Superior temporal gyrus (tissue), 1 donor: ENCODE measurements at regions not wholly inside any gene's neighbourhood (a gene's known extent, or its start where the extent isn't known, plus 50 kb on each side); places are given as distances from the start of the nearest gene placed in this dataset.

ENCODE experiments used
- DNase-seq: peaks from one replicate; pipeline ENCODE4 v3.0.0-alpha.2; 2016; ENCODE audit errors: extremely low spot score

DNA sequence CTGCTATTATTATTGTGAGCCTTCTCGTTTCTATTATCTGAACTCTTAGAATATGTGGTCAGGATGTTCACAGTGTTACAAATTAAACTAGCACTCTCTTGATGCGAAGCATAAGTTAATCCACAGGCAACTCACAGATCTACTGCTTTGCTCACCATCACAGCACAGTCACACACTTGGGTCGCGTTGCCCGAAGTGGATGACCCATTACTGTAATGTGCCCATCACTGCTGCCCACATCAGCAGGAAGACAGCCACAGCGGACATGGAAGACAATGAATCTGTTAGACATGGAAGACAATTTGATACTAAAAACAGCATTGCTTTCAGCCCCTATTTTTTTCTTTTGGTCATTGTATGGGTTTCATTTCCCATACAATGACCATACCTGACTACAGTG, 216.4 kb upstream of the B3GAT1 start:
- no peak for DNase-seq

DNA sequence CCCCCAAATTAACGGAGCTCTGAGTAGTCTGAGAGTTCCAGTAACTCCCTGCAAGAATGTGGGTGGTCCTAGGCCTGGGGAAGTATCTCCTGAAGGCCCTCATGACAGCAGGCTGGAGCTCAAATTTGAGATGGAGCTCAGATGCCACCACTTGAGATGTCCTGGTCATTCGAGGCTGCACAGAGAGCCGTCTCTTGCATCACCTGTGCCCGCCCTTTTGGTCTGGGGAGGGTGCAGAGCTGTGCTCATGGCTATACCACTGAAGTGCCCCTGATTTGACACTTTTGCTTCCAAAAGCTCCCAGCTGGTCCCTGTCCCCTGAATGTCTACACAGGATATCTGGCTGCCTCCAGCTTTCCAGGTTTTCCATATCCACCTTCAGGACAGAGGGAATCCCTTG, 214.0 kb upstream of the B3GAT1 start:
- DNase-seq: no peak

DNA sequence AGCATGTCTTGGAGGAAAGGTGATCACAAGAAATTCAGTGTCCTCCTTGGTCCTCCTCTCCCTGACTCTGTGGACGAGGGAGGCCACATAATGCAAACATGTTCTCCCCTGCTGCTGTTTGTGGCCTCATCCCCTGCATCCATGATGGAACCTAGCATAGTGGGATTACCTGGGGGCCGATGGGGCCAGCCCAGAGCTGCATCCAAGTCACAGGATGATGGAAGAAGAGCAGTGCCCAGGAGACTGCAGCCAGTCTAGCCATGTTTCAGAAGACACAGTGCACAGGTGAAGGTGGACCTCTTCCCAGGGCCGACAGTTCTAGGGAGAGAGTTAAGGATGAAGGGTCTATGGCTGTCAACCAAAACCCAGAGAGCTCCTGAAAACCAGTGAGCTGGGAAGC, 213.6 kb upstream of the B3GAT1 start:
- no peak for DNase-seq

- DNase-seq: no peak
Measured at GRCh38 chr11:134625151-134625550, 213.1 kb upstream of the B3GAT1 start.

- DNase-seq: no peak
Measured at GRCh38 chr11:134624166-134624920, 212.3 kb upstream of the B3GAT1 start.

DNA sequence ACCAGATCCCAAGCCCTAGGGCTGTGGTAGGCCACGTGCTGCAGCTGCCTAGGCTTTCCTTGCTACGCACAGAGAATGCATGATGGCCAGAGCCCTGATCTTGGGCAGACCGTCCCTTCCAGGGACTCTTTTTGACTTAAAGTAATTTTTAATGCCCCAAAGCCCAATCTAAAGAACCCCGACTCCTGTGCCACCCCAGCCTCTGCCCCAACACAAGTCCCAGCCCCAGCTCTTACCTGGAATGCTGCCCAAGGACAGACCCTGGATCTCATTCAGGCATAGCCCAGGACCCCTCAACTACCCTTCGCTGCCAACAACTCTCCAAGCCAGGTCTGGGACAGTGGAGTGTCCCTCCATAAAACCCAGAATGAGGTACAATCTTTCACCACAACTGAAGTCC, 211.7 kb upstream of the B3GAT1 start:
- DNase-seq: no peak

DNA sequence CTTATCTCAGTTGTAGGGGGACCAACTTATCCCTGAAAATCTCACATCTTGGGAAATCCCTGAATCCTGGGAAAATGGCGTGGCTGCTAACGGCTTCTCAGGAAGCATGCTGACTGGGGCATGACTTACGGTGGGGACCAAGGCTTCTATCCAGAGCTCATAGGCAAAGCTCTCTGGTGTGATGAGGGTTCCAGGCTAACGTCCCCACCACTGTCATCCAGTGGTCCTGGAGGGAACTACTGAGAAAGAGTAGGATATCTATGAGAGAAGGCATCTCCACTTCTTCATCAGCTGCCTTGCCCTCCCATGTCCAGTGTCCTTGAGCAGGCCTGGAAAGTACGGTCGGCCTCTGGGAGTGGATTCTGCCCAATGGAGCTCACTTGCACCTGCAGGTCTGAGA, 210.4 kb upstream of the B3GAT1 start:
- DNase-seq: no peak

- no peak for DNase-seq
Measured at GRCh38 chr11:134617360-134617759, 205.3 kb upstream of the B3GAT1 start.

- DNase-seq: no peak
Measured at GRCh38 chr11:134616038-134616437, 204.0 kb upstream of the B3GAT1 start.

DNA sequence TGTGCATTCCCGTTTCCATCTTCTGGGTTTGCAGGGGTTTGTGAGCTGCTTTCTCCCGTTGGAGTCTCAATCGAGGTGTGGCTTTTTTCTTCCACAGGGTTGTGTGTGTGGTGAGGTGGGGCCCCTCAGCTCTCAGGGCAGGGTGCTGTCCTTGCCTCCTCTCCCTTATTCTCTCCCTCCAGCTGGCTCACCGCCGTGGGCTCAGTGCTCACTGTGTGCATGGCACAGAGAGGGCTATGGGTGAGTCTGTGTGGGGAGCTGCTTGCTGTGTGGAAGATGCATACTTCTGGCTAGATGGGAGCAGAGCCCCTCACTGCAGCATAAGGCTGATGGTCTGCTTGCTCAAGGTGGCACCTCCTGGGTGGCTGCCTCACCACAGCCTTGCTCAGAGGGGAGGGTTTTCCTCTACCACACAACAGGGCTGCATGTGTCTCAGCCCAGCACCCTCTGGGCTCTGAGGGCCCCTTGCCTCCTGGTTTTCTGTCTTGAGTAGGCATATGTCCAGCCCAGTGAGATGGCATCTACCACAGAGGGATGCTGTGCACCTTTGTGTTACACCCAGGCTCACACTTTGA, 203.1 kb upstream of the B3GAT1 start:
- DNase-seq: no peak

- DNase-seq: no peak
Measured at GRCh38 chr11:134614141-134614540, 202.1 kb upstream of the B3GAT1 start.

DNA sequence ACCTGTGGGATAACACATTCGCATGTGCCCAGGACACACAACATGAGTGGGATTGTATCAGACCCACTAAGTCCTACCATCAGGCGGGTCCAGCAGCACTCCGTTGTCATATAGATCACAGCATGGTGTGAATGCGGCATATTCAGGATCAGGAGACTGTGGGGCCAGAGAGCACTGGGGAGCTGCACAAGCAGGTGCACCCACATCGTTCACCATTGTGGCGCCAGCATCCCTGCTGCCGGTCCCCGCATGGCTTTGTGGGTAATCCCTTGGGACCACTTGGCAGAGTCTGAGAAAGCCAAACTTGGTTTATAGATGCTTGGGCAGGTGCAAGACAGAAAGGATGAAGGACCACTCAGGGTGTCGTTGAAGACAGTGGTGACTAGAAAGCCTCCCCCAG, 201.6 kb upstream of the B3GAT1 start:
- no peak for DNase-seq

DNA sequence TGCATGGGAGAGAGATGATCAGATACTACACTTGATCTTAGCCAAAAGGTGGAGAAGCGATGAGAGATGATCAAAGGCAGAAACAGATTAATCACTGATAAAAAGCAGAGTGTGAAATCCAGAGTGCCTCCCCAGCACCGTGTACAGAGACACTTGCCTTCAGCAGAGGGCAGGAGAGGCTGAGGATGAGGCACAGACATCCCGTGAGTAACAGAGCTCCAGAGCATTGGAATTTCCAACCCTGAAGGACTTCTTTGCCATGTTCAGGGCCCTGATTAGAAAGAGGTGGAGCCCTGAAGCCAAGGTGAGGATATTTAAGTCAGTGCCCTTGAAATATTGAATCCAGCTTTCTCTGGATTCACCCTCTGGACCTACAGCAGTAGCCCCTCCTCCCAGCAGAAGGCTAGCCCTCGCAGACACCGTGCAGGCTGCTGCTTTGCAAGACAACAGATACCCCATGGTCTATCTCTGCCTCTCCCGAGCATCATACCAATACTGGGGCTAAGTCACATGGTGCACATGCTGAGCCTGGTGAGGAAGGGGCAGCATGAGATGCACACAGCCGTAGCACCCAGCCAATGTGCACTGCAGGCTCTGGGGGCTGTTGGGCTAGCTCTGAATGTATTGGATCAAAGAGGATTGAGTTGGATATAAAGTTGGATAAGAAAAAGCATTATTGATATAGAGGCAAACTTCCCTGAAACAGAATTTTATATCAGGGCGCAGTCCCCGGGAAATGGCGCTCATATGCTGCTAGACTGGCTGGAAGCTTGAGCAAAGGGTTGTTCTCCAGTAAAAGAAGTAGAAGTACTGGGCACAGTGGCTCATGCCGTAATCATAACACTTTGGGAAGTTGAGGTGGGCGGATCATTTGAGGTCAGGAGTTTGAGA, 200.3 kb upstream of the B3GAT1 start:
- DNase-seq: no peak

DNA sequence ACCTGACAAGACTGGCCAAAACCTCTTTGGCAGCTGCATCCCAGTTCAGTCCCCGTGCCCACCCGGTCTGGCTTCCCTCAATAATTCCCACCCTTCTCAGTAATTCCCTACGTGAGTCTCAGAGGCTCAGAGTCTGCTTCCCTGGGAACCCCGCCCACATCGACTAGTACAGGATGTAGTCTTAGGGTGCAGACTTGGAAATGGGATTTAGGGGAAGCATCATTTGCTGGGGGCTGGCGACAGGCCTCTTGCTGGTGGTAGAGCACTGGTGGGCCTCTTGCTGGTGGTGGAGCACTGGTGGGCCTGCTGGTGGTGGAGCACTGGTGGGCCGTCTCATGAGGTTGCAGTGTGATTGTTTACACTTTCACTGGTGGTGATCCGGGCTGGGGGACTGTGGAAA, 199.5 kb upstream of the B3GAT1 start:
- DNase-seq: no peak

GRCh38 chr11:134610116-134610910, 198.3 kb upstream of the B3GAT1 start:
- DNase-seq: no peak

GRCh38 chr11:134609361-134610115, 197.5 kb upstream of the B3GAT1 start:
- DNase-seq: no peak

- DNase-seq: no peak
Measured at GRCh38 chr11:134607963-134608750, 196.1 kb upstream of the B3GAT1 start.

DNA sequence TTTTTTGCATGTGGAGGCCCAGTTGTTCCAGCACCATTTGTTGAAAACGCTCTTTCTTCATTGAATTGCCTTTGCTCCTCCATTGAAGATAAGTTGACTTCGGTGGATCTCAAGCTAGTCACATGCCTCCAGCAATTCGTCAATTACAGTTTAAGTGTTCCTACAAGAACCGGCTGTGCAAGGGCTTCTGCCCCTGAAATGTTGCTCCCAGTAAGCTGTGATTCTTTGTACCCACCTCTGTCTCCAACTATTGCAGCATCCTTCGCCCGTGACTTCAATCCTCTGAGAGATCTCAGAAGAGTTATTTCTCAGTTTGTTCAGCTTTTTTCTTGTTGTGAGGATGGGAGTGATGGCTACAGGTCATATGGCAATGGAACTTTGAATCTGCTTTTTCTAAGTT, 194.2 kb upstream of the B3GAT1 start:
- no peak for DNase-seq

GRCh38 chr11:134604886-134605285, 192.8 kb upstream of the B3GAT1 start:
- DNase-seq: no peak

DNA sequence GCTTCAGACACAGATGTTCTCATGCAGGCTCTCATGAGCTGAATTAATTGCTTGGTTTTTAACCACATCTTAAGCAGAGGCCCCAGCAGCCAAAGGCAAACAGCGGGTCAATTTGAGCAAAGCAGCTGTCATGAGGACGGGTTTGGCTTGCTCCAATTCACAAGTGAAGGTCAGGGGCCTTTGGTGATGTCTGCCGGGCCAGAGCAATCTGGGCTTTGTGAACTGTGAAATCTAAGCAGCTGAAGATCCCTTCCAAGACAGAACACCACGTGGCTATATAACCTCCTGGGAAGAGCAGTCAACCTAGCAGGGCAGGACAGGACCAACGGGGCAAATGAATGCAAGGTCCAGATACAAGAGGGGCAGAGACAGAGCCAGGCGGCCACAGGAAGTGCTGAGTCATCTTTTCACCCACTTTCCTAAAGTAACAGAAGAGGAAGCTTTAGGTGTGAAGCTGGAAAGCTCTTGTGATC, 187.3 kb upstream of the B3GAT1 start:
- DNase-seq: no peak
